ENCODE measurements at regions not wholly inside any gene's neighbourhood (a gene's known extent, or its start where the extent isn't known, plus 50 kb on each side); places are given as distances from the start of the nearest gene placed in this dataset.

- TF ChIP-seq GABPA (IDR thresholded peaks at IDR 0.05; ENCODE audit: low read depth): no peak
- TF ChIP-seq EZH2phosphoT487 (IDR thresholded peaks at IDR 0.05; ENCODE audit: borderline replicate concordance, low read depth): no peak
- TF ChIP-seq USF1 (IDR thresholded peaks at IDR 0.05; ENCODE audit: borderline replicate concordance, low read depth): no peak
- no peak for TF ChIP-seq TCF12 (IDR thresholded peaks at IDR 0.05)
- TF ChIP-seq YY1 (IDR thresholded peaks at IDR 0.05; ENCODE audit: low read depth): no peak
- no peak for TF ChIP-seq CTCF (IDR thresholded peaks at IDR 0.05)
- TF ChIP-seq CHD2 (IDR thresholded peaks at IDR 0.05; ENCODE audit: low read length, partially characterized antibody): no peak
Observed at GRCh38 chr10:125296598-125296997, 136.2 kb upstream of the CTBP2 start.

All from SK-N-SH (cell line).